Ovary (tissue), 7 donors: ENCODE measurements at regions not wholly inside any gene's neighbourhood (a gene's known extent, or its start where the extent isn't known, plus 50 kb on each side); places are given as distances from the start of the nearest gene placed in this dataset.

Experiments used
- DNase-seq, 5 donors: peaks; one replicate each; pipeline ENCODE4 v3.0.0-alpha.2; 2019 to 2020
- H3K27ac ChIP-seq, 2 donors: fragments of 200-600 bp; one replicate each; pipeline versions ENCODE4 v1.5.1 to v1.8.0; 2019 to 2022
- H3K27me3 ChIP-seq: fragments of 200-600 bp; one replicate; pipeline ENCODE4 v1.8.0; 2022
- H3K36me3 ChIP-seq: fragments of 200-600 bp; sonication (generic); one replicate; pipeline ENCODE4 v1.5.1; 2019
- H3K4me1 ChIP-seq: one replicate; pipeline ENCODE4 v1.8.1; 2013; ENCODE audit warnings: mild to moderate bottlenecking, moderate library complexity; ENCODE audit not compliant: insufficient read depth
- H3K4me3 ChIP-seq: fragments of 200-600 bp; sonication (generic); one replicate; pipeline ENCODE4 v1.5.1; 2017
- H3K9me3 ChIP-seq, 2 donors: fragments of 200-600 bp in 1 of 2; sonication (generic) in 1 of 2; one replicate each; pipeline versions ENCODE4 v1.5.1 to v1.8.1; 2013 to 2019; ENCODE audit warnings: mild to moderate bottlenecking in 1 of 2, moderate library complexity in 1 of 2
- CTCF ChIP-seq, 3 donors: fragments of 450-650 bp in 2 of 3; fragments of 200-600 bp in 1 of 3; IDR thresholded peaks; one replicate each; pipeline versions ENCODE4 v1.5.1 to v1.8.0; 2016 to 2022; ENCODE audit warnings: antibody characterized with exemption in 3 of 3, mild to moderate bottlenecking in 1 of 3
- EP300 ChIP-seq: sonication (generic); formaldehyde crosslinking; IDR thresholded peaks from one replicate; pipeline ENCODE4 v1.6.1; 2017; ENCODE audit warnings: antibody characterized with exemption
- POLR2A ChIP-seq: fragments of 450-650 bp; IDR thresholded peaks from one replicate; pipeline ENCODE4 v1.6.1; 2017; ENCODE audit warnings: antibody characterized with exemption, mild to moderate bottlenecking, moderate library complexity
- WGBS, 3 donors: extraction: QIAGEN DNeasy Blood & Tissue Kit in 1 of 3; methylation state at CpG; one replicate each; pipeline versions ENCODE4 v1.1.5 to v1.1.7; 2013 to 2017; 5-methylcytosine and 5-hydroxymethylcytosine counted together
- intact Hi-C, 4 donors: fragments of 100-400 bp; cut with DNase I; formaldehyde crosslinking; loops; one replicate each; pipeline versions ENCODE4 v1.11.0 to v1.15.1; 2022 to 2023
- donor health status: DM: no; HTN: no; CAD: no; lungs with moderate emphysema.
- donor health status: DM: no; HTN: no; CAD: no.
- donor health status: Bipolar disorder and iron deficiency.
- donor health status: DM: no; HTN: no; CAD: no.
- donor health status: DM: yes; HTN: yes; CAD: no.

DNA sequence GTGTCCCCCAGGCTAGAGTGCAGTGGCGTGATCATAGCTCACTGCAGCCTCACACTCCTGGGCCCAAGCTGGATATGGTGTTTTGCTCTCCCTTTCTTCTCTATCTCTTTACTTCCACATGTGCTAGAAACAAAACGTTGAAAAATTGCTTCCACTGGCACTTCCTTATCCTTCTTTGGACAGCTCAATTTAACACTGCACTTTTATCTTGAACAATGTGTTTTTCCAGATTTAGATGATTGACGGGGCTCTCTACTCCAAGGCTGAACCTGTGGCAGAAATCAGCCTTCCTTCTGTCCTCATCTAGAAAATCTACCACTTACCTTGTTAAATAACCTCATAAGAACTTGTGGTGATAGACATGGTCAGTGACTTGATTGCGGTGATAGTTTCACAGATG, 165.1 kb downstream of the DAD1 start:
- Histone ChIP-seq H3K4me1 (peaks cover 5% of the 10 kb centered on the region), H3K36me3 (no peaks in the 10 kb centered on the region), H3K27me3 (no peaks in the 10 kb centered on the region), H3K9me3 (no peaks in the 10 kb centered on the region), H3K27ac (no peak overlapping the region), H3K4me3 (no peak overlapping the region)
- WGBS, 3 donors, result 65 to 71% (median 69%) methylated on average over 4 of the region's 4 CpGs
- no peak for TF ChIP-seq CTCF (IDR thresholded peaks at IDR 0.05)
- no peak for TF ChIP-seq POLR2A
- no peak for TF ChIP-seq EP300
- DNase-seq, result no peak
- intact Hi-C loops, result no loop called here

DNA sequence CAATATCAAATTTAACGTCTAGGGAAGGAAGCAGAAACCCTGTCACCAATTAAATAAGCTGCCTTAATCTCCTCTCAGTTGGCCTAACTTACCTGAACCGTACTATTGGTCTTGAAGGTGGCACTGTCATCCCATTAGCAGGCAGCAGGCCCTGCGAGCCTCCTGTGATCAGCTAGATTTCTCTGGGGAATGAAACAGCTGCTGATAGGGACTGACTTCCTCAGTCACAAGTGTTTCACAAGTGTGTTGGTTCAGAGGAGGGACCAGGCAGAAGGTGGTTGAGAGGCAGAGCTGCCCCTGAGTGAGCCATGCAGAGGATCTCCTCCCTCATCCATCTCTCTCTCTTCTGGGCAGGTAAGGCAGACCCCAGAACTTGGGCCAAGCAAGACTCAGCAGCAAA, 166.8 kb downstream of the DAD1 start:
- H3K4me1 ChIP-seq, result no peaks in the 10 kb centered on the region
- H3K36me3 ChIP-seq, result no peaks in the 10 kb centered on the region
- no peak overlapping the region for H3K27ac ChIP-seq
- H3K27me3 ChIP-seq, result no peaks in the 10 kb centered on the region
- H3K9me3 ChIP-seq, result no peaks in the 10 kb centered on the region
- H3K4me3 ChIP-seq, result no peak overlapping the region
- TF ChIP-seq EP300, result no peak
- TF ChIP-seq POLR2A, result no peak
- TF ChIP-seq CTCF (IDR thresholded peaks at IDR 0.05), result no peak
- DNase-seq, result no peak
- WGBS, 3 donors, result 85 to 89% (median 87%) methylated on average over 3 of the region's 3 CpGs
- intact Hi-C loops, result no loop called here

DNA sequence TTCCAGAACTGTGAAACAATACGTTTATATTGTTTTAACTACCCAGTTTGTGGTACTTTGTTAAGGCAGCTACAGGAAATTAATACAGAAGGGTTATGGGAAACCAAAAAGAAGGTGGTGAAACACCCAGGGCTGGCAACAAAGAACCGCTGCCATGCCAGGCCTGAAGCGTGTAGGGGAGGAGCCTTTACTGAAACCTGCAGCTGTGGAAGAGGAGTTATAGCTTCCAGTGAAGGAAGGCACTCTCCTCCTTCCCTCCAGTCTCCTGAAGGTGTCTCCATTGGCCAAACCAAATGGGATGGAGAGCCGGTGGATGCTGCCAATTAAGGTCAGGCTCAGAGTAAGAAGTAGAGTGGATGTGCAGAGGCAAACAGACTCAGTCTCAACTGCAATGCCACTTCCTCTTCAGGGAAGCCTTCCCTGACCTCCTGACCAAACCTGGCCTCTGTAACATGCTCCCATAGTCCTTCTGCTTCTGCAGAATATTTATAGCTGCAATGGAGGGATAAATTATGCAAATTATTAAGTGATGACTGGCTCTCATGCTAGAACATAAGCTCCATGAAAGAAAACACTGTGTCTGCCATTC, 168.3 kb downstream of the DAD1 start:
- intact Hi-C loops, result no loop called here
- Histone ChIP-seq H3K27ac (no peak overlapping the region), H3K9me3 (no peaks in the 10 kb centered on the region), H3K4me1 (no peaks in the 10 kb centered on the region), H3K4me3 (no peak overlapping the region), H3K36me3 (no peaks in the 10 kb centered on the region), H3K27me3 (no peaks in the 10 kb centered on the region)
- 88 to 92% (median 88%) methylated on average over 4 of the region's 4 CpGs for WGBS, 3 donors
- TF ChIP-seq EP300 (no peak), CTCF (IDR thresholded peaks at IDR 0.05) (no peak), POLR2A (no peak)
- no peak for DNase-seq

DNA sequence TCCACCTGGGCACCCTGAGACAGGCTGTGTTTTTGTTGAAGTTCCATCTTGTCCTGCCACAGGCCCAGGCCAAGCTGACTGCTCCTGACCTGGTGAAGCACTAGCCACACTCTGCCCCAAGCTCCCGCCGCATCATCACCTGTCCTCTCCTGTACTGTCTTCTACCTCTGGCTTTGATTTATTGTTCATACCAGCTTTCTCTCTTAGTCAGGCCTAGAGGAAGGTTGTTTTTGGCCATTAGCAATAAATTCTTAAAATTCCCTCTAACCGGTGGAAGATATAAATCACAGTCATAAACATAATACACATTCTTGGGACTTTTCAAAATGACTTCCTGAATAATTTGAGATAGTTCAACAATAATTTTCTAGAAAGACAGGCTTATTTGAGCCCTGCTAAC, 169.4 kb downstream of the DAD1 start:
- no peaks in the 10 kb centered on the region for H3K9me3 ChIP-seq
- WGBS, 3 donors, result 60 to 64% (median 62%) methylated on average over 3 of the region's 3 CpGs
- DNase-seq, result no peak
- H3K27ac ChIP-seq, result no peak overlapping the region
- TF ChIP-seq EP300 (no peak), POLR2A (no peak), CTCF (IDR thresholded peaks at IDR 0.05) (no peak)
- H3K36me3 ChIP-seq, result no peaks in the 10 kb centered on the region
- H3K4me3 ChIP-seq, result no peak overlapping the region
- H3K4me1 ChIP-seq, result no peaks in the 10 kb centered on the region
- intact Hi-C loops, result no loop called here
- no peaks in the 10 kb centered on the region for H3K27me3 ChIP-seq
